Nephron (organoid): ENCODE measurements at regions not wholly inside any gene's neighbourhood (a gene's known extent, or its start where the extent isn't known, plus 50 kb on each side); places are given as distances from the start of the nearest gene placed in this dataset.

ENCODE experiments used
- H3K27ac Mint-ChIP-seq, 3 experiments: 2 replicates each; pipeline ENCODE4 v1.8.0; 2020; ENCODE audit warnings: mixed read lengths in 3 of 3, mild to moderate bottlenecking in 2 of 3, moderate library complexity in 1 of 3
- H3K27me3 Mint-ChIP-seq: 2 replicates; pipeline ENCODE4 v1.8.0; 2021; ENCODE audit warnings: low read depth, mild to moderate bottlenecking, moderate library complexity, mixed read lengths
- H3K36me3 Mint-ChIP-seq: 2 replicates; pipeline ENCODE4 v1.8.0; 2020; ENCODE audit warnings: low read depth, mixed read lengths
- H3K4me1 Mint-ChIP-seq: 2 replicates; pipeline ENCODE4 v1.8.0; 2020; ENCODE audit warnings: mixed read lengths
- H3K4me3 Mint-ChIP-seq, 3 experiments: 2 replicates each; pipeline ENCODE4 v1.8.0; 2020; ENCODE audit warnings: mild to moderate bottlenecking in 3 of 3, mixed read lengths in 3 of 3, moderate library complexity in 2 of 3
- H3K9me3 Mint-ChIP-seq: 2 replicates; pipeline ENCODE4 v1.8.0; 2020; ENCODE audit warnings: mixed read lengths
- TF ChIP-seq, protein P1 (sequence below), 3 experiments: fragments of 200-600 bp; sonication (generic); IDR thresholded peaks; one replicate each; pipeline ENCODE4 v1.5.0; 2021; ENCODE audit warnings: antibody characterized with exemption in 3 of 3; ENCODE audit not compliant: unreplicated experiment in 3 of 3

DNA sequence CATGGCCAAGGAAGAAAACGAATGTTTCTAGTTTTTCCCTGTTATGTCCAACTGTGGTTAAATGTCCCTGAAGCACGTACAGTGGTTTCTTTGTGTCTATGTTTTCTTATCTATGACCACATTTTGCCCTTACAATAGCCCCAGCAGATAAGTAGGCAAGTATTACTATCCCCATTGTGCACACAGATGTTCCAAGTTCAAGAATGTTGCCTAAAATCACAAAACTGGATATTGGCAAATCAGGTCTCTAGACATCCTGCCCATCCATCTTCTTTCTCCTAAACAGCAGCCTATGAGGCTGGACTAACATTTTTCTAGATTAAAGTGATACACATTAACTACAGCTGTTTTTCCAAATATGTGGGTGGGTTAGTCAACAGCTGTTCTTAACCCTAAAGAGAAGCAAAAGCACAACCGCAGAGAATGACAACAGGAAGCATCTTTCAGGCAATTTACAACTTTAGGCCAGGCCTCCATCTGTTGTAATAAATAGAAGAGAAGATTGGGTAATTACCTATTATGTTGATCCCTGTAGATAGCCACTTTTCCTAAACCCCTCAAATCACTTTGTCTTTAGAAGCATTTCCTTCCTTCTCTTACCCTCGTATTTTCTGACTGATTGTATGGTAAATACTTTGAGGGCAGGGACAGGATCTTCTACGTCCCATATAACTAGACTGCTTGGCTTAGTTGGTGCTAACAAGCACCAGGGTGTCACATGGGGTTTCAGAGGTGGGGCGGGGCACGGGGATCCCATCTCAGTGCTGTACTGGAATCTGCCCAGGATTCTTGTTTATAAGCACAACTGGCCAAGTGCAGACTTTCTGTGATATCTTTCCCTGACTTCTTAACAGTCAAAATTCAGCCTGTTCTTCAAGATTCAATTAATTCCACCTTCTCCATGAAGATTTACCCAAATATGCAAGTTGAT is 132.1 kb upstream of the SETBP1 start:
- H3K27me3 Mint-ChIP-seq = no peaks in the 10 kb centered on the region
- no peaks in the 10 kb centered on the region for H3K9me3 Mint-ChIP-seq

DNA sequence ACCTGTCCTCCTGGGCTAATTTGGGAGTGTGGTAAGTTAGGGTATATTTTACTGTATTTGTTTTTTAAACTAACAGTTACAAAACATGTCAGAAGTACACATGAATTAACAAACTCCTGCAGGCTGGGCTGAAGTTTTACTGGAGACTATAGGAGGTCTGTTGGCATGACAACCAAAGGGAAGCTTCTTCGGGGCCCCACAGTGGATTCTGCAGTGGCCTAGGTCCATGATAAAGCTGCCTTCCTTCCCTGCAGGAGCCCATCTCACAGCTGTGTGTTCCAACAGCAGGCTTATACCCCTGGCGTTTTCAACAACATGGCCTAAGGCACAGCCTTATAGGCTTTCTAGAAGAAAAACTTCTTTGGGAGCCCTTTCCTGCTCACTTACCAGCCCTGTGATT is 128.0 kb upstream of the SETBP1 start:
- TF ChIP-seq, protein P1, sequence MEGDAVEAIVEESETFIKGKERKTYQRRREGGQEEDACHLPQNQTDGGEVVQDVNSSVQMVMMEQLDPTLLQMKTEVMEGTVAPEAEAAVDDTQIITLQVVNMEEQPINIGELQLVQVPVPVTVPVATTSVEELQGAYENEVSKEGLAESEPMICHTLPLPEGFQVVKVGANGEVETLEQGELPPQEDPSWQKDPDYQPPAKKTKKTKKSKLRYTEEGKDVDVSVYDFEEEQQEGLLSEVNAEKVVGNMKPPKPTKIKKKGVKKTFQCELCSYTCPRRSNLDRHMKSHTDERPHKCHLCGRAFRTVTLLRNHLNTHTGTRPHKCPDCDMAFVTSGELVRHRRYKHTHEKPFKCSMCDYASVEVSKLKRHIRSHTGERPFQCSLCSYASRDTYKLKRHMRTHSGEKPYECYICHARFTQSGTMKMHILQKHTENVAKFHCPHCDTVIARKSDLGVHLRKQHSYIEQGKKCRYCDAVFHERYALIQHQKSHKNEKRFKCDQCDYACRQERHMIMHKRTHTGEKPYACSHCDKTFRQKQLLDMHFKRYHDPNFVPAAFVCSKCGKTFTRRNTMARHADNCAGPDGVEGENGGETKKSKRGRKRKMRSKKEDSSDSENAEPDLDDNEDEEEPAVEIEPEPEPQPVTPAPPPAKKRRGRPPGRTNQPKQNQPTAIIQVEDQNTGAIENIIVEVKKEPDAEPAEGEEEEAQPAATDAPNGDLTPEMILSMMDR (IDR thresholded peaks at IDR 0.05; ENCODE audit: unreplicated experiment in 3 of 3) = no peak

More for the DNA sequence above, 132.1 kb upstream of the SETBP1 start:
- no peak overlapping the region for H3K4me3 Mint-ChIP-seq
- TF ChIP-seq, protein P1 (IDR thresholded peaks at IDR 0.05; ENCODE audit: unreplicated experiment in 3 of 3) = no peak
- peaks cover 31% of the 10 kb centered on the region for H3K4me1 Mint-ChIP-seq
- no peaks in the 10 kb centered on the region for H3K36me3 Mint-ChIP-seq
- H3K27ac Mint-ChIP-seq = peak overlapping the region; percentile 21 to 60 (median 40)

DNA sequence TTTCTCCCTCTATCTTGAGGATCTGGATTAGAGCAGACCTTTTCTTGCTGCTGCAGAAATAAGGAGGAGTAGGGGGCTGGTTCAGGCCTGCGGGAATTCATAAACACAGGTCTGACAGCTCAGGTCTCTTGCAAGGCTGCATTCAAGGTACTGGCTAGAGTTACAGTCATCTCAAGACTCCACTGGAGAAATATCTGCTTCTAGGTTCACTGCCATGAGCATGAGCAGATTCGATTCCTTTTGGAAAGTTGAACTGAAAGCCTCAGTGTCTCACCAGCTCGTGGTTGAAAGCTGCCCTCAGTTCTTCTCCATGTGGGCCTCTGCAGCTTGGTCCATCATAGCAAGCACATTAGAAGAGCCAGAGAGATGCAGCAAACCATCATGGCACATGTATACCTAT is 124.4 kb upstream of the SETBP1 start:
- TF ChIP-seq, protein P1 (IDR thresholded peaks at IDR 0.05; ENCODE audit: unreplicated experiment in 3 of 3) = no peak
- H3K4me1 Mint-ChIP-seq = peaks cover 56% of the 10 kb centered on the region
- H3K27ac Mint-ChIP-seq = peak overlapping the region; percentile 21 to 84 (median 45)
- H3K27me3 Mint-ChIP-seq = no peaks in the 10 kb centered on the region
- no peaks in the 10 kb centered on the region for H3K9me3 Mint-ChIP-seq
- no peaks in the 10 kb centered on the region for H3K36me3 Mint-ChIP-seq
- H3K4me3 Mint-ChIP-seq = no peak overlapping the region

More for the DNA sequence above, 128.0 kb upstream of the SETBP1 start:
- Mint-ChIP-seq H3K36me3 (no peaks in the 10 kb centered on the region), H3K9me3 (no peaks in the 10 kb centered on the region), H3K27ac (peak overlapping the region in 2 of 3 experiments; percentile 17 to 22), H3K4me3 (no peak overlapping the region), H3K4me1 (peaks cover 53% of the 10 kb centered on the region), H3K27me3 (no peaks in the 10 kb centered on the region)

DNA sequence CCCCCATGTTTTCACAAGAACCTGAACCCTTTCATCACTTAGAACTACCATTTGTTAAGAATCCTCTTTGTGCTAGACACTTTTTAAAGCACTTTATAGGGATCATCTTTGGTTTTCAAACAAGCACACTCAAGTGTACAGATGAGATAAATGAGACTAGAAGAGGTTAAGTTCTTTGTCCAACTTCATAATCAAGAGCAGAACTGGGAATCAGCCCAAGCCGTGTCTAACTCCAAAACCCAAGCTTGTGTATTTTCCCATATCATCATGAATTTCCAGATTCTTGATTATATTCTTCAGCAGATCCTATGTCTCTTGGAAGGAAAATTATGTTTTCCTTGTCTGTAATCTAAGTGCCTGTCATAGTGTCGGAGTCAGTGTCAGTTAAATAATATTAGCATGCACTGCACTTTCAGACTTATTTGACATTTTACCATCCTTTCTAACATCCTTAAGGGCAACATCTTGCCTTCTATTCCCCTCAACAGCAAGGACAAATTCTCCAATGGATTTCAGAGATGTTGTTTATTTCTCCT is 123.0 kb upstream of the SETBP1 start:
- no peaks in the 10 kb centered on the region for H3K36me3 Mint-ChIP-seq
- TF ChIP-seq, protein P1 (IDR thresholded peaks at IDR 0.05; ENCODE audit: unreplicated experiment in 3 of 3) = no peak
- H3K4me1 Mint-ChIP-seq = peaks cover 51% of the 10 kb centered on the region
- H3K27me3 Mint-ChIP-seq = no peaks in the 10 kb centered on the region
- H3K9me3 Mint-ChIP-seq = no peaks in the 10 kb centered on the region
- peak overlapping the region in 2 of 3 experiments; percentile 70 to 80 for H3K27ac Mint-ChIP-seq
- H3K4me3 Mint-ChIP-seq = no peak overlapping the region

DNA sequence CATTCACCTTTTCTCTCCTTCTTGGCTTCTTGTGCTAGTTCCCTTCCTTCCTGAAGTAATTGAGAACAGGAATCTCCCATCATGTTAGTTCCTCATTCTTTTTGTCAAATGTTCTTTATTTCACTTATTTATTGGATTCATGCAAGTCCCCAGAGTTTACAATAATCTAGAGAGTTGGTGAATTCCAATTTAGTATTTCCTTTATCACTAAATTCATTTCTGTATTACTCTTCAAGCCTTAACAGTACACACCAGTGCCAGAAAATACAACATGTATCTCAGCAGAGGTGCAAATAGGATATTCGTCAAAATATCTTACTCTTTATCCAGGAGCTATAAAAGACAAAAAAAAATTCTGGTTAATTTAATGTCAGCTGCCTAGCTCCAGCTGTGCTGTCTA is 121.9 kb upstream of the SETBP1 start:
- Mint-ChIP-seq H3K4me3 (no peak overlapping the region), H3K27ac (peak overlapping the region in 2 of 3 experiments; percentile 70 to 81), H3K27me3 (no peaks in the 10 kb centered on the region), H3K4me1 (peaks cover 51% of the 10 kb centered on the region), H3K36me3 (no peaks in the 10 kb centered on the region), H3K9me3 (no peaks in the 10 kb centered on the region)
- TF ChIP-seq, protein P1 (IDR thresholded peaks at IDR 0.05; ENCODE audit: unreplicated experiment in 3 of 3) = no peak
